Neural cell (in vitro differentiated cells): ENCODE measurements at regions not wholly inside any gene's neighbourhood (a gene's known extent, or its start where the extent isn't known, plus 50 kb on each side); places are given as distances from the start of the nearest gene placed in this dataset.

Source experiments
- H2AFZ ChIP-seq: fragments of 200-600, 300-800 bp; sonication (generic), shearing (Covaris generic); 2 replicates; pipeline ENCODE4 v1.6.0; 2014; ENCODE audit warnings: low read depth, mild to moderate bottlenecking, antibody characterized with exemption, low read length, moderate library complexity
- H3F3A ChIP-seq: fragments of 200-600 bp; shearing (Covaris generic); 2 replicates; pipeline ENCODE4 v1.6.1; 2016; ENCODE audit warnings: mild to moderate bottlenecking, moderate library complexity, mixed read lengths, antibody characterized with exemption, low read length; ENCODE audit not compliant: insufficient read depth, poor library complexity, severe bottlenecking
- H3K27ac ChIP-seq: fragments of 200-600, 300-800 bp; sonication (generic), shearing (Covaris generic); 2 replicates; pipeline ENCODE4 v1.5.1; 2014; ENCODE audit warnings: mild to moderate bottlenecking, low read length, moderate library complexity
- H3K27me3 ChIP-seq: fragments of 300-800, 200-600 bp; sonication (generic), shearing (Covaris generic); 2 replicates; pipeline ENCODE4 v1.6.0; 2014; ENCODE audit warnings: mild to moderate bottlenecking, low read depth, low read length, moderate library complexity; ENCODE audit not compliant: insufficient read depth
- H3K36me3 ChIP-seq: fragments of 300-800, 200-600 bp; sonication (generic), shearing (Covaris generic); 2 replicates; pipeline ENCODE4 v1.5.1; 2014; ENCODE audit warnings: mild to moderate bottlenecking, antibody characterized with exemption, low read length, moderate library complexity; ENCODE audit not compliant: insufficient read depth
- H3K4me2 ChIP-seq: fragments of 300-800, 200-600 bp; sonication (generic), shearing (Covaris generic); 2 replicates; pipeline ENCODE4 v1.6.0; 2014; ENCODE audit warnings: mild to moderate bottlenecking, low read length
- H3K4me3 ChIP-seq: fragments of 300-800, 200-600 bp; sonication (generic), shearing (Covaris generic); 2 replicates; pipeline ENCODE4 v1.5.1; 2014; ENCODE audit warnings: mild to moderate bottlenecking, low read length, moderate library complexity
- H3K79me2 ChIP-seq: fragments of 200-600 bp; shearing (Covaris generic); replicated peaks from 2 replicates; pipeline ENCODE4 v1.6.0; 2014; ENCODE audit warnings: mild to moderate bottlenecking, low read length, moderate library complexity; ENCODE audit not compliant: insufficient read depth
- H3K9ac ChIP-seq: fragments of 300-800, 200-600 bp; sonication (generic), shearing (Covaris generic); 2 replicates; pipeline ENCODE4 v1.6.1; 2016; ENCODE audit warnings: mild to moderate bottlenecking, low read length, mixed read lengths
- H3K9me2 ChIP-seq: fragments of 200-600 bp; shearing (Covaris generic); 2 replicates; pipeline ENCODE4 v1.6.1; 2016; ENCODE audit warnings: mild to moderate bottlenecking, low read length, mixed read lengths; ENCODE audit not compliant: insufficient read depth
- H3K9me3 ChIP-seq: fragments of 200-600, 300-800 bp; sonication (generic), shearing (Covaris generic); 2 replicates; pipeline ENCODE4 v1.6.1; 2016; ENCODE audit warnings: mild to moderate bottlenecking, mixed run types, low read length, moderate library complexity, mixed read lengths
- H4K20me1 ChIP-seq: fragments of 200-600 bp; shearing (Covaris generic); 2 replicates; pipeline ENCODE4 v1.6.1; 2016; ENCODE audit warnings: mild to moderate bottlenecking, mixed run types; ENCODE audit not compliant: insufficient read depth
- EP300 ChIP-seq: fragments of 450-650 bp; conservative IDR thresholded peaks from 2 replicates; pipeline ENCODE4 v1.6.1; 2014; ENCODE audit warnings: antibody characterized with exemption, mild to moderate bottlenecking, moderate library complexity; ENCODE audit not compliant: poor library complexity, severe bottlenecking
- EZH2 ChIP-seq: fragments of 200-600, 300-800 bp; shearing (Covaris generic), sonication (generic); IDR thresholded peaks from 2 replicates; pipeline ENCODE4 v1.6.1; 2014; ENCODE audit warnings: antibody characterized with exemption, low read length, borderline replicate concordance, mild to moderate bottlenecking; ENCODE audit not compliant: insufficient read depth, poor library complexity, severe bottlenecking
- MXI1 ChIP-seq: fragments of 450-650 bp; conservative IDR thresholded peaks from 2 replicates; pipeline ENCODE4 v1.6.1; 2014; ENCODE audit warnings: antibody characterized with exemption, mild to moderate bottlenecking; ENCODE audit not compliant: poor library complexity, severe bottlenecking
- POLR2AphosphoS5 ChIP-seq: IDR thresholded peaks from 2 replicates; pipeline ENCODE4 v1.6.1; 2012
- RAD21 ChIP-seq: fragments of 450-650 bp; conservative IDR thresholded peaks from 2 replicates; pipeline ENCODE4 v1.6.1; 2014; ENCODE audit warnings: antibody characterized with exemption, mild to moderate bottlenecking, moderate library complexity
- REST ChIP-seq: IDR thresholded peaks from 2 replicates; pipeline ENCODE4 v1.6.1; 2012; ENCODE audit warnings: borderline replicate concordance
- SMC3 ChIP-seq: fragments of 450-650 bp; conservative IDR thresholded peaks from 2 replicates; pipeline ENCODE4 v1.6.1; 2014; ENCODE audit warnings: antibody characterized with exemption, mild to moderate bottlenecking, moderate library complexity; ENCODE audit not compliant: poor library complexity
- TAF1 ChIP-seq: IDR thresholded peaks from 2 replicates; pipeline ENCODE4 v1.6.1; 2012; ENCODE audit warnings: low read depth
- TF ChIP-seq, protein P1 (sequence below): fragments of 450-650 bp; IDR thresholded peaks from 2 replicates; pipeline ENCODE4 v1.5.1; 2014; ENCODE audit warnings: antibody characterized with exemption, mild to moderate bottlenecking, moderate library complexity; ENCODE audit not compliant: poor library complexity, severe bottlenecking

GRCh38 chr2:23041443-23041842, 343.5 kb upstream of the KLHL29 start:
- H3K4me3 ChIP-seq = no peak overlapping the region
- no peak overlapping the region for H3K4me2 ChIP-seq
- TF ChIP-seq, protein P1, sequence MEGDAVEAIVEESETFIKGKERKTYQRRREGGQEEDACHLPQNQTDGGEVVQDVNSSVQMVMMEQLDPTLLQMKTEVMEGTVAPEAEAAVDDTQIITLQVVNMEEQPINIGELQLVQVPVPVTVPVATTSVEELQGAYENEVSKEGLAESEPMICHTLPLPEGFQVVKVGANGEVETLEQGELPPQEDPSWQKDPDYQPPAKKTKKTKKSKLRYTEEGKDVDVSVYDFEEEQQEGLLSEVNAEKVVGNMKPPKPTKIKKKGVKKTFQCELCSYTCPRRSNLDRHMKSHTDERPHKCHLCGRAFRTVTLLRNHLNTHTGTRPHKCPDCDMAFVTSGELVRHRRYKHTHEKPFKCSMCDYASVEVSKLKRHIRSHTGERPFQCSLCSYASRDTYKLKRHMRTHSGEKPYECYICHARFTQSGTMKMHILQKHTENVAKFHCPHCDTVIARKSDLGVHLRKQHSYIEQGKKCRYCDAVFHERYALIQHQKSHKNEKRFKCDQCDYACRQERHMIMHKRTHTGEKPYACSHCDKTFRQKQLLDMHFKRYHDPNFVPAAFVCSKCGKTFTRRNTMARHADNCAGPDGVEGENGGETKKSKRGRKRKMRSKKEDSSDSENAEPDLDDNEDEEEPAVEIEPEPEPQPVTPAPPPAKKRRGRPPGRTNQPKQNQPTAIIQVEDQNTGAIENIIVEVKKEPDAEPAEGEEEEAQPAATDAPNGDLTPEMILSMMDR = no peak
- no peaks in the 10 kb centered on the region for H3K9me2 ChIP-seq
- no peaks in the 10 kb centered on the region for H3K79me2 ChIP-seq
- H3K9me3 ChIP-seq = no peaks in the 10 kb centered on the region
- H3K36me3 ChIP-seq = no peaks in the 10 kb centered on the region
- no peaks in the 10 kb centered on the region for H3K27me3 ChIP-seq
- no peak overlapping the region for H2AFZ ChIP-seq
- no peaks in the 10 kb centered on the region for H3F3A ChIP-seq
- H3K9ac ChIP-seq = no peak overlapping the region
- H4K20me1 ChIP-seq = no peaks in the 10 kb centered on the region
- H3K27ac ChIP-seq = no peak overlapping the region

GRCh38 chr2:23042216-23042906, 342.6 kb upstream of the KLHL29 start:
- TF ChIP-seq SMC3 = no peak
- no peak for TF ChIP-seq TAF1
- no peak for TF ChIP-seq EZH2
- no peak for TF ChIP-seq EP300
- no peak for TF ChIP-seq REST
- no peak for TF ChIP-seq MXI1
- TF ChIP-seq RAD21 = no peak
- TF ChIP-seq POLR2AphosphoS5 = no peak
- TF ChIP-seq, protein P1 = no peak
- Histone ChIP-seq H3K4me2 (no peak overlapping the region), H4K20me1 (no peaks in the 10 kb centered on the region), H3K9me2 (no peaks in the 10 kb centered on the region), H3K9me3 (no peaks in the 10 kb centered on the region), H3K36me3 (no peaks in the 10 kb centered on the region), H3F3A (no peaks in the 10 kb centered on the region), H3K27ac (no peak overlapping the region), H2AFZ (no peak overlapping the region), H3K9ac (no peak overlapping the region), H3K79me2 (no peaks in the 10 kb centered on the region), H3K4me3 (no peak overlapping the region), H3K27me3 (no peaks in the 10 kb centered on the region)
